ENCODE measurements at regions not wholly inside any gene's neighbourhood (a gene's known extent, or its start where the extent isn't known, plus 50 kb on each side); places are given as distances from the start of the nearest gene placed in this dataset.

- TF ChIP-seq GATA2 (IDR thresholded peaks at IDR 0.05; ENCODE audit: low read depth, low read length) (peak; percentile 68; the same call in 1 of the 2 replicates), GATA3 (IDR thresholded peaks at IDR 0.05; ENCODE audit: low read depth, low read length) (peak; percentile 84)
Measured at GRCh38 chr11:122516686-122517085, 138.8 kb upstream of the UBASH3B start.

Measured in SH-SY5Y (cell line).